IPS-18a (cell line): ENCODE measurements at regions not wholly inside any gene's neighbourhood (a gene's known extent, or its start where the extent isn't known, plus 50 kb on each side); places are given as distances from the start of the nearest gene placed in this dataset.

Experiments used
- H3K27ac ChIP-seq: one replicate; pipeline ENCODE4 v1.5.1; 2013; ENCODE audit warnings: low read length
- H3K27me3 ChIP-seq: one replicate; pipeline ENCODE4 v1.6.1; 2013; ENCODE audit warnings: mild to moderate bottlenecking, low read length; ENCODE audit not compliant: control insufficient read depth, insufficient read depth
- H3K36me3 ChIP-seq: one replicate; pipeline ENCODE4 v1.6.1; 2013; ENCODE audit warnings: low read depth, low read length; ENCODE audit not compliant: control insufficient read depth
- H3K4me1 ChIP-seq: one replicate; pipeline ENCODE4 v1.6.1; 2013; ENCODE audit warnings: low read depth, low read length; ENCODE audit not compliant: control insufficient read depth
- H3K4me3 ChIP-seq: one replicate; pipeline ENCODE4 v1.5.1; 2013; ENCODE audit warnings: low read length
- H3K9ac ChIP-seq: one replicate; pipeline ENCODE4 v1.6.1; 2013; ENCODE audit warnings: mild to moderate bottlenecking, low read length, moderate library complexity
- H3K9me3 ChIP-seq: one replicate; pipeline ENCODE4 v1.6.1; 2013; ENCODE audit warnings: low read depth, low read length; ENCODE audit not compliant: control insufficient read depth

GRCh38 chr3:101938262-101938847 lies 89.0 kb downstream of the NFKBIZ start:
- Histone ChIP-seq H3K9ac (no peak overlapping the region), H3K4me3 (no peak overlapping the region), H3K36me3 (no peaks in the 10 kb centered on the region), H3K4me1 (peaks cover 7% of the 10 kb centered on the region), H3K9me3 (no peaks in the 10 kb centered on the region), H3K27ac (no peak overlapping the region), H3K27me3 (no peaks in the 10 kb centered on the region)

GRCh38 chr3:101939361-101940049 lies 90.2 kb downstream of the NFKBIZ start:
- peaks cover 7% of the 10 kb centered on the region for H3K4me1 ChIP-seq
- H3K36me3 ChIP-seq = no peaks in the 10 kb centered on the region
- H3K27me3 ChIP-seq = no peaks in the 10 kb centered on the region
- no peak overlapping the region for H3K27ac ChIP-seq
- no peak overlapping the region for H3K4me3 ChIP-seq
- H3K9me3 ChIP-seq = no peaks in the 10 kb centered on the region
- H3K9ac ChIP-seq = no peak overlapping the region

- Histone ChIP-seq H3K9me3 (no peaks in the 10 kb centered on the region), H3K9ac (no peak overlapping the region), H3K36me3 (no peaks in the 10 kb centered on the region), H3K4me3 (no peak overlapping the region), H3K4me1 (peaks cover 7% of the 10 kb centered on the region), H3K27me3 (no peaks in the 10 kb centered on the region), H3K27ac (no peak overlapping the region)
These were observed 91.4 kb downstream of the NFKBIZ start for GRCh38 chr3:101940521-101941317.

GRCh38 chr3:101941318-101942040 lies 92.2 kb downstream of the NFKBIZ start:
- Histone ChIP-seq H3K27me3 (no peaks in the 10 kb centered on the region), H3K4me3 (no peak overlapping the region), H3K9me3 (no peaks in the 10 kb centered on the region), H3K9ac (no peak overlapping the region), H3K27ac (no peak overlapping the region), H3K4me1 (peaks cover 7% of the 10 kb centered on the region), H3K36me3 (no peaks in the 10 kb centered on the region)

GRCh38 chr3:101942356-101942755 lies 93.0 kb downstream of the NFKBIZ start:
- H3K27ac ChIP-seq = no peak overlapping the region
- peaks cover 7% of the 10 kb centered on the region for H3K4me1 ChIP-seq
- H3K36me3 ChIP-seq = no peaks in the 10 kb centered on the region
- H3K4me3 ChIP-seq = no peak overlapping the region
- H3K9me3 ChIP-seq = no peaks in the 10 kb centered on the region
- no peaks in the 10 kb centered on the region for H3K27me3 ChIP-seq
- H3K9ac ChIP-seq = no peak overlapping the region

GRCh38 chr3:101943029-101943428 lies 93.7 kb downstream of the NFKBIZ start:
- Histone ChIP-seq H3K4me1 (peaks cover 7% of the 10 kb centered on the region), H3K4me3 (no peak overlapping the region), H3K36me3 (no peaks in the 10 kb centered on the region), H3K9me3 (no peaks in the 10 kb centered on the region), H3K27me3 (no peaks in the 10 kb centered on the region), H3K9ac (no peak overlapping the region), H3K27ac (no peak overlapping the region)

- H3K9ac ChIP-seq = no peak overlapping the region
- no peaks in the 10 kb centered on the region for H3K9me3 ChIP-seq
- no peaks in the 10 kb centered on the region for H3K36me3 ChIP-seq
These were observed 95.0 kb downstream of the NFKBIZ start for GRCh38 chr3:101944308-101944707.

GRCh38 chr3:101945980-101946379 lies 96.7 kb downstream of the NFKBIZ start:
- Histone ChIP-seq H3K4me3 (no peak overlapping the region), H3K36me3 (no peaks in the 10 kb centered on the region), H3K27ac (no peak overlapping the region), H3K27me3 (no peaks in the 10 kb centered on the region), H3K9ac (no peak overlapping the region), H3K9me3 (no peaks in the 10 kb centered on the region), H3K4me1 (peaks cover under 1% of the 10 kb centered on the region)

More at GRCh38 chr3:101944308-101944707, 95.0 kb downstream of the NFKBIZ start:
- Histone ChIP-seq H3K27ac (no peak overlapping the region), H3K4me3 (no peak overlapping the region), H3K27me3 (no peaks in the 10 kb centered on the region), H3K4me1 (peaks cover 7% of the 10 kb centered on the region)

- Histone ChIP-seq H3K27me3 (no peaks in the 10 kb centered on the region), H3K4me1 (no peaks in the 10 kb centered on the region), H3K4me3 (no peak overlapping the region), H3K36me3 (no peaks in the 10 kb centered on the region), H3K27ac (no peak overlapping the region), H3K9me3 (no peaks in the 10 kb centered on the region), H3K9ac (no peak overlapping the region)
These were observed 97.6 kb downstream of the NFKBIZ start for GRCh38 chr3:101946906-101947305.

GRCh38 chr3:101950510-101950909 lies 101.2 kb downstream of the NFKBIZ start:
- Histone ChIP-seq H3K27ac (no peak overlapping the region), H3K9me3 (no peaks in the 10 kb centered on the region), H3K4me1 (no peaks in the 10 kb centered on the region), H3K4me3 (no peak overlapping the region), H3K36me3 (no peaks in the 10 kb centered on the region), H3K9ac (no peak overlapping the region), H3K27me3 (no peaks in the 10 kb centered on the region)

- Histone ChIP-seq H3K4me1 (no peaks in the 10 kb centered on the region), H3K27me3 (no peaks in the 10 kb centered on the region), H3K4me3 (no peak overlapping the region), H3K27ac (no peak overlapping the region), H3K36me3 (no peaks in the 10 kb centered on the region), H3K9ac (no peak overlapping the region), H3K9me3 (no peaks in the 10 kb centered on the region)
These were observed 101.8 kb downstream of the NFKBIZ start for GRCh38 chr3:101950985-101951733.
